ENCODE measurements at regions not wholly inside any gene's neighbourhood (a gene's known extent, or its start where the extent isn't known, plus 50 kb on each side); places are given as distances from the start of the nearest gene placed in this dataset.
A peak's percentile ranks its signal among the peaks of the same experiment; 100 is the strongest.
"Not testable (repeated sequence)": the region's sequence is repeated elsewhere in the genome, so short reads cannot be mapped to it uniquely, and the experiment has no call there.

- no peak for DNase-seq (ENCODE audit: low read depth)
Observed at GRCh38 chr6:94698773-94699172, 878.6 kb upstream of the MANEA start.

- DNase-seq (ENCODE audit: low read depth): not testable (repeated sequence)
Observed at GRCh38 chr6:94687255-94687654, 890.1 kb upstream of the MANEA start.

- DNase-seq (ENCODE audit: low read depth): no peak
Observed at GRCh38 chr6:94683409-94683808, 893.9 kb upstream of the MANEA start.

- DNase-seq (ENCODE audit: low read depth): no peak
Observed at GRCh38 chr6:94680669-94681212, 896.6 kb upstream of the MANEA start.

- no peak for DNase-seq (ENCODE audit: low read depth)
Observed at GRCh38 chr6:94673251-94673650, 904.1 kb upstream of the MANEA start.

- DNase-seq (ENCODE audit: low read depth): no peak
Observed at GRCh38 chr6:94670017-94670416, 907.3 kb upstream of the MANEA start.

GRCh38 chr6:94668876-94669275, 908.5 kb upstream of the MANEA start:
- no peak for DNase-seq (ENCODE audit: low read depth)

GRCh38 chr6:94658929-94659328, 918.4 kb upstream of the MANEA start:
- DNase-seq (ENCODE audit: low read depth): no peak

GRCh38 chr6:94651239-94651638, 926.1 kb upstream of the MANEA start:
- DNase-seq (ENCODE audit: low read depth): no peak

GRCh38 chr6:94645191-94645590, 932.1 kb upstream of the MANEA start:
- DNase-seq (ENCODE audit: low read depth): no peak

GRCh38 chr6:94639564-94639963, 937.8 kb upstream of the MANEA start:
- no peak for DNase-seq (ENCODE audit: low read depth)

GRCh38 chr6:94636780-94637385, 940.5 kb upstream of the MANEA start:
- peak; percentile 12 for DNase-seq (ENCODE audit: low read depth)

GRCh38 chr6:94623586-94623985, 953.7 kb upstream of the MANEA start:
- DNase-seq (ENCODE audit: low read depth): no peak

GRCh38 chr6:94622783-94623182, 954.6 kb upstream of the MANEA start:
- DNase-seq (ENCODE audit: low read depth): no peak

GRCh38 chr6:94600636-94601035, 976.7 kb upstream of the MANEA start:
- no peak for DNase-seq (ENCODE audit: low read depth)

- peak; percentile 31 for DNase-seq (ENCODE audit: low read depth)
Observed at GRCh38 chr6:94597487-94597886, 979.8 kb upstream of the MANEA start.

- no peak for DNase-seq (ENCODE audit: low read depth)
Observed at GRCh38 chr6:94590416-94590815, 986.9 kb upstream of the MANEA start.

GRCh38 chr6:94588301-94588700, 989.0 kb upstream of the MANEA start:
- DNase-seq (ENCODE audit: low read depth): no peak

GRCh38 chr6:94584211-94584610, 993.1 kb upstream of the MANEA start:
- no peak for DNase-seq (ENCODE audit: low read depth)

- no peak for DNase-seq (ENCODE audit: low read depth)
Observed at GRCh38 chr6:94570581-94570980, 1006.8 kb upstream of the MANEA start.

- no peak for DNase-seq (ENCODE audit: low read depth)
Observed at GRCh38 chr6:94562846-94563245, 1014.5 kb upstream of the MANEA start.

- no peak for DNase-seq (ENCODE audit: low read depth)
Observed at GRCh38 chr6:94559829-94560537, 1017.4 kb upstream of the MANEA start.

GRCh38 chr6:94557207-94557606, 1020.1 kb upstream of the MANEA start:
- not testable (repeated sequence) for DNase-seq (ENCODE audit: low read depth)

- DNase-seq (ENCODE audit: low read depth): no peak
Observed at GRCh38 chr6:94548201-94548600, 1029.1 kb upstream of the MANEA start.

Measured in amniotic epithelial cell (primary cell).